ENCODE measurements at regions not wholly inside any gene's neighbourhood (a gene's known extent, or its start where the extent isn't known, plus 50 kb on each side); places are given as distances from the start of the nearest gene placed in this dataset.

- TF ChIP-seq POLR2A (IDR thresholded peaks at IDR 0.05) (no peak), CTCF (IDR thresholded peaks at IDR 0.05) (no peak)
These were observed 190.6 kb upstream of the MSX2 start for GRCh38 chr5:174533751-174534241.

Measured in body of pancreas (tissue), 4 donors.